Fibroblast of the aortic adventitia (primary cell): ENCODE measurements at regions not wholly inside any gene's neighbourhood (a gene's known extent, or its start where the extent isn't known, plus 50 kb on each side); places are given as distances from the start of the nearest gene placed in this dataset.

Experiments used
- DNase-seq: peaks from one replicate; pipeline ENCODE4 v3.0.0-alpha.2; 2010; ENCODE audit warnings: low read depth
- H3K4me3 ChIP-seq: 2 replicates; pipeline ENCODE4 v1.5.1; 2011; ENCODE audit warnings: low read depth, mild to moderate bottlenecking, control low read depth, low read length, moderate library complexity
- CTCF ChIP-seq: IDR thresholded peaks from 2 replicates; pipeline ENCODE4 v1.5.1; 2011; ENCODE audit warnings: mild to moderate bottlenecking, low read length, control low read depth, inconsistent platforms; ENCODE audit not compliant: insufficient read depth

GRCh38 chr18:71115261-71115660 is 826.4 kb downstream of the SOCS6 start:
- no peak for TF ChIP-seq CTCF
- DNase-seq = no peak

GRCh38 chr18:71114550-71115210 is 825.8 kb downstream of the SOCS6 start:
- H3K4me3 ChIP-seq = no peak overlapping the region
- no peak for DNase-seq
- TF ChIP-seq CTCF = no peak

More at GRCh38 chr18:71115261-71115660, 826.4 kb downstream of the SOCS6 start:
- no peak overlapping the region for H3K4me3 ChIP-seq

- no peak overlapping the region for H3K4me3 ChIP-seq
- no peak for TF ChIP-seq CTCF
- DNase-seq = no peak
Observed at GRCh38 chr18:71107244-71107643, 818.4 kb downstream of the SOCS6 start.

DNA sequence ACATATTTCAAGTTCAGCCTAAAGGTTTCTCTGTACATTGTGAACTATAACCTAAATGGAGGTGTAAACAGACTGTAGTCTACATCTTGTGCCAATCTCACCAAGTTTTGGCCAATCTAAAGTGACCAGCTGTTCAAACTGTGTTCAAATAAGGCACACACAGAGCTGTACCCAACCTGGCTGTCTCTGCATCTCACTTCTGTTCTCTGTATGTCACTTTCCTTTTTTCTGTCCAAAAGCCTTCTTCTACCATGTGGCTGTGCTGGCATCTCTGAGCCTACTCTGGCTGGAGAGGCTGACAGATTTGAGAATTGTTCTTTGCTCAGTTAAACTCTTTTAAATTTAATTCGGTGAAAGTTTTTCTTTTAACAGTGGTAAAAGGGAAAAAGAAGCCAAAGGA is 817.9 kb downstream of the SOCS6 start:
- no peak for TF ChIP-seq CTCF
- peak; percentile 22 for DNase-seq
- no peak overlapping the region for H3K4me3 ChIP-seq

DNA sequence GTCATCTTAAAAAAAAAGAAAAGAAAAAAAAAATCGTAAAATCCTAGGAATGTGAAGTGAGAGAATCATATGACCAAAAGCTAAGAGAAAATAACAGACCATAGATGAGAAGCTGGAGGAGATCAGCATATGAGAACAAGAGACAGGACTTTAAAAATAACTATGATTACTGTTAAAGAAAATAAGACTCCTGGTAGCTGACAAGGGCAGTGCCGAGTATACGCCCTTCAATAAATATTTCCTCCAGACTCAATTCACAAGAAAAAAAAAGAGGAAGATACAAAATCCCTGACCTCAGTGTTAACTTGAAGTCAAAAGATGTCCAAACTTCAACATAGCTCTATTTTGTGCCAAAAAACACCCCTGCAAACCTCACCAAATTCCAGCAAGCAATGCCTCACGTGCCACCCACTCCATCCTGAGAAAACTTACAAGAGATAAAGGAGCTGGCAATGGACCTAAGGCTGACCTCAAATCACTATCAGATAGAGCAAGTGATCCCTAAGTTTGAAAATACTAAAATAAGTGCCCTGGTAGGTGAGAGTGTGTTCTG is 817.2 kb downstream of the SOCS6 start:
- peak; percentile 71 for DNase-seq

DNA sequence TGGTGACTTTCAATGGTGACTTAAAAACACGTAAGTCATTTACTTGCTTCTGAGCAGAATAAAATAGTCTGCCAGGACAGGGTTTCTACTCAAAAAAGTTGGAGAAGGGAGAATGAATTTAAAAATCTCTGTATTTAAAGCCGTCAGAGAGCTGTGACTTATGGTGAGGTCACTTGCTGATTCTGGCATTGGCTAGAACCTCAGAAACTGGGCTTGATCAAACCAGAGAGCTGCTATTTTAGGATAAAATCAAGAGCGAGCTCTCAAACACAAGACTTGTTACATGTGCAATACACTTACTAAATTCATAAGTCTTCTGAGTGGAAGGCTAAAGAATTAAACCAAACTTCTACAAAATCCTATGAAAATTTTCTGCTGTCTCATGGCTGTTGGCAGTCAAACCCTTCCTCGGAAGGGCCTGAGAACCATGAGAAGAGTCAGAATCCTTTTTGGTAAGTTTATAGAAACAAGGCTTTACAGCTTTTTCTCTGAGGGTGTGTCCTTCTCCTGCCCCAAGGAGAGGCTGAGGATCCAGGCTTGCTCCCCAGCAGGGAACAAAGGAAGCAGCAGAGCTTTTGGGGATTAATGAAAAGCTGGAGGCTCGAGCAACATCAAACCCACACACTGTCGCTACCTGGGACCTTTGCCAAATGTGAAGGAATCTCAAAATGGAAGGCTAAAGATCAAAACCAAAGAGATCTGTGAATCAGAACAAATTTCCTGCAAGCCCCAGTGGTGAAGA is 816.4 kb downstream of the SOCS6 start:
- no peak for TF ChIP-seq CTCF
- peak; percentile 95 for DNase-seq
- H3K4me3 ChIP-seq = peak overlapping the region; percentile 53

More for the DNA sequence above, 817.2 kb downstream of the SOCS6 start:
- TF ChIP-seq CTCF = no peak
- H3K4me3 ChIP-seq = no peak overlapping the region
